GM19467 (cell line): ENCODE measurements at regions not wholly inside any gene's neighbourhood (a gene's known extent, or its start where the extent isn't known, plus 50 kb on each side); places are given as distances from the start of the nearest gene placed in this dataset.
A peak's percentile ranks its signal among the peaks of the same experiment; 100 is the strongest.
"Not testable (repeated sequence)": the region's sequence is repeated elsewhere in the genome, so short reads cannot be mapped to it uniquely, and the experiment has no call there.

Experiments
- ATAC-seq: cut with Tn5 transposase; IDR thresholded peaks from one replicate; pipeline ENCODE4 v1.9.1; 2021; ENCODE audit warnings: mild to moderate bottlenecking, moderate library complexity; ENCODE audit not compliant: unreplicated experiment

- no peak for ATAC-seq
Measured at GRCh38 chr10:7070950-7071349, 339.9 kb downstream of the SFMBT2 start.

GRCh38 chr10:7069706-7070105 lies 341.1 kb downstream of the SFMBT2 start:
- no peak for ATAC-seq

GRCh38 chr10:7056216-7056615 lies 354.6 kb downstream of the SFMBT2 start:
- ATAC-seq, result no peak

- no peak for ATAC-seq
Measured at GRCh38 chr10:7054915-7055314, 355.9 kb downstream of the SFMBT2 start.

GRCh38 chr10:7053195-7053594 lies 357.6 kb downstream of the SFMBT2 start:
- ATAC-seq, result no peak

GRCh38 chr10:7050024-7050423 lies 360.8 kb downstream of the SFMBT2 start:
- not testable (repeated sequence) for ATAC-seq

GRCh38 chr10:7048061-7048460 lies 362.8 kb downstream of the SFMBT2 start:
- no peak for ATAC-seq

- ATAC-seq, result peak; percentile 61
Measured at GRCh38 chr10:7046615-7047014, 364.2 kb downstream of the SFMBT2 start.

GRCh38 chr10:7045891-7046599 lies 364.8 kb downstream of the SFMBT2 start:
- ATAC-seq, result peak; percentile 68

- no peak for ATAC-seq
Measured at GRCh38 chr10:7043055-7043653, 367.7 kb downstream of the SFMBT2 start.

- no peak for ATAC-seq
Measured at GRCh38 chr10:7042419-7043054, 368.3 kb downstream of the SFMBT2 start.

- no peak for ATAC-seq
Measured at GRCh38 chr10:7042000-7042399, 368.8 kb downstream of the SFMBT2 start.

- no peak for ATAC-seq
Measured at GRCh38 chr10:7040681-7041080, 370.2 kb downstream of the SFMBT2 start.

- ATAC-seq, result no peak
Measured at GRCh38 chr10:7039859-7040258, 371.0 kb downstream of the SFMBT2 start.

- ATAC-seq, result no peak
Measured at GRCh38 chr10:7038416-7038815, 372.4 kb downstream of the SFMBT2 start.

GRCh38 chr10:7037434-7037833 lies 373.4 kb downstream of the SFMBT2 start:
- ATAC-seq, result not testable (repeated sequence)

- no peak for ATAC-seq
Measured at GRCh38 chr10:7036951-7037350, 373.9 kb downstream of the SFMBT2 start.

- no peak for ATAC-seq
Measured at GRCh38 chr10:7035126-7035761, 375.6 kb downstream of the SFMBT2 start.

GRCh38 chr10:7033031-7033430 lies 377.8 kb downstream of the SFMBT2 start:
- no peak for ATAC-seq

GRCh38 chr10:7030134-7030855 lies 380.5 kb downstream of the SFMBT2 start:
- no peak for ATAC-seq

GRCh38 chr10:7029672-7030071 lies 381.2 kb downstream of the SFMBT2 start:
- ATAC-seq, result no peak
